Activated CD8-positive, alpha-beta memory T cell treated with anti-CD3 and anti-CD28 coated beads, Interleukin-2, amount 50 U/mL, for 1 hour (primary cell): ENCODE measurements at regions not wholly inside any gene's neighbourhood (a gene's known extent, or its start where the extent isn't known, plus 50 kb on each side); places are given as distances from the start of the nearest gene placed in this dataset.

Experiments used
- DNase-seq: peaks from one replicate; pipeline ENCODE4 v3.0.0-alpha.2; 2020; ENCODE audit errors: extremely low read depth

DNA sequence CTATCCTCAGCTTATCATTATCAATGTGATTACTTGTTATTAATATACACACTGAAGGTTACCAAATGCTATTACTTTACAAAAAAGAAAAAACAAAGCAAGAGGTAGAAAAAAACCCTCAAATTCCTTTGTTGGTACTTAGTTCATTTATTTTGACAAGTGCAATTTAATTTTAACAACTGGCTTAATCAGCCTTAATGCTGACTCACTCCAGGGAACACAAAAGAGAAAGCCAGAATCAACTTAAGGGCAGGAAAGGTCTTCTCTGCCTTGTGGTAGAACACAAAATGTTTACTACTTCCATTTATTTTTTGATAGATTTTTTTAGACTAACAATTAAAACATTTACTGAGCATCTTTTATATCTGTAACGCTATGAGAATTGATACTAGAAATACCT, 417.1 kb downstream of the PCDH17 start:
- no peak for DNase-seq

- no peak for DNase-seq
These were observed 419.9 kb downstream of the PCDH17 start for GRCh38 chr13:58051396-58051795.

DNA sequence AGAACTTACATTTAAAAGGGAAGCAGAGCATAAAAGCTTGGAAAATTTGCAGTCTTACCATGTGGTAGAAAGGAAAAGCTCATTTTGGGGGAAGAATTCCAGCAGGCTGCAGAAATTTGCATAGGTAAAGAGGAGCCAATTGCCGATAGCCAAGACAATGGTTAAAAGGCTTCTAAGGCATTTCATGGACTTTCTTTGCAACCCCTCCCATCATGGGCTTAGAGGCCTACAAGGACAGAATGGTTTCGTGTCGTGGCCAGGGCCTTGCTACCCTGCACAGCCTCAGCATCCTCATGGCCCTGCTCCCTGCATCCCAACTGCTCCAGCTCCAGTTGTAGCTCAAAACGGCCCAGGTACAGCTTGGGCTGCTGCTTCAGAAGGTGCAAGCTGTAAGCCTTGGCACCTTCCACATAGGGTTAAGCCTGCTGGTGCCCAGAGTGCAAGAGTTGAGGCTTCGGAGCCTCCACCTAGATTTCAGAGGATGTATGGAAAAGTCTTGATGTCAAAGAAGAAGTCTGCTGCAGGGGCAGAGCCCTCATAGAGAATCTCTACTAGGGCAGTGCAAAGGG, 420.3 kb downstream of the PCDH17 start:
- DNase-seq = no peak

DNA sequence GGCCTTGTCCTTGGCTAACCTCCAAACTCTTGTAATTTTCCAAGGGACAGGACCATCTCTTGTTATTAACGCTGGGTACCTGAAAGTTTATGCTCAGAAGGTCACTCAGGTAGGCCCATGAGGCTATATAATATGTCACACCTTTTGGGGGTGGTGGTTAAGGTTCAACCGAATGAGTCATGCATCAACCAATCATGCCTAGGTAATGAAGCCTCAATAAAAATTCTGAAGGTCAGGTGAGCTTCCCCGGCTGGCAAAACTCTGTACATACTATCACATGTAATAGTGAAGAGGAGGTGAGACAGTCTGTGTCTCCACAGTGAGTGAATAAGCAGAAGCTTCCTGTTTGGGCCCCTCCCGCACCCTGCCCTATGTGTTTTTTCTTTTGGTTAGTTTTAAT, 424.9 kb downstream of the PCDH17 start:
- DNase-seq = no peak

DNA sequence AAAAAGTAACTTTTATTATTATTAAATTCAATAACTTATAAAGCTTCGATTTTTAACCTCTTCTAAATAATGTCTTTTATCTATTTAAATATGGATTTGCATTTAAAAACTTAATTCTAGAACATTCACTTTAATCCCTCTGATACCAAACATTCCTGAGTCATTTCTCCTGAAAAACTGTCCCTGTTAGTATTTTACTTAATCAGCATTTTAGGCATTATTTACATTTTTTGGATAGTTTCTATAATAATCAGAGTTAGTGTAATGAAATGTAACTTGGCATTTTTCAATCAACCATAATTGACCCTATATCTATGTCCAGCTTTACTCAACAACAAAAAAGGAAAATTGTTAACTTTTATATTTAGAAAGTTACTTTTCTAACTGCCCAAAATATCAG, 428.1 kb downstream of the PCDH17 start:
- DNase-seq = no peak

DNA sequence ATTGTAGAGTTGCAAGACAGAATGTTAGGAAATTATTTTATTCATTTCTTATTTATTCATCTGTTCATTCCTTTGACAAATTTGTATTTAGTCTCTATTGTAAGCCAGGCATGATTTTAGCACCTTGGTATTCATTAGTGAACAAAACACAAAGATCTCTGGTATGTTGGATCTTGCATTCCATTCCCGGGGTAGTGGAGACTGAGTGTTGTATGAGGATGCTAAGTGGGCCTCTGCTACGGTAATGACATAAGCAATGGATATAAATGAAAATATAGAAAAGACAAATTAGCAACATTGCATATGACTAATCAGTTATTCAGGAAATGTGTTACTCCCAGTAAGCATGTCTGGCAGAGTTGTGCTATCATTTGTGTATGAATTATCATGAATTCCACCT, 449.3 kb downstream of the PCDH17 start:
- no peak for DNase-seq

- no peak for DNase-seq
These were observed 449.8 kb downstream of the PCDH17 start for GRCh38 chr13:58081301-58081820.

DNA sequence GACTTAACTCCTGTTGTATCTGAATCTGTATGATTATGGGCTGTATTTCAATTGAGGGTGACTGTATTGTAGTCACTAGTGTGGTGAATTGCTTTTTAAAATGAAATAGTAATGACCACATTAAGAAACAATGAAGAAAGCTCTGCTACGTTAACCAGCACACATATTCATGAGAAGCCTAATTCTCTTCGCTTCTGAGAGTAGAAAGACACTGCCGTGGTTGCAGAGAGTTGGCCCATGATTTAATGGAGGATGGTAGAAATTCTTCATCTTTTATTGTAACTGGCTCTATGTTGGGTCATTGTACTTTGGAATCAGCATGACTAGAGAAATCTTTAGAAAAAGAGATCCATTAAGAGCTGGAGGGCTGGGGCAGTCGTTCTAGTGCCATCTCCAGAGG, 451.5 kb downstream of the PCDH17 start:
- DNase-seq = no peak

DNA sequence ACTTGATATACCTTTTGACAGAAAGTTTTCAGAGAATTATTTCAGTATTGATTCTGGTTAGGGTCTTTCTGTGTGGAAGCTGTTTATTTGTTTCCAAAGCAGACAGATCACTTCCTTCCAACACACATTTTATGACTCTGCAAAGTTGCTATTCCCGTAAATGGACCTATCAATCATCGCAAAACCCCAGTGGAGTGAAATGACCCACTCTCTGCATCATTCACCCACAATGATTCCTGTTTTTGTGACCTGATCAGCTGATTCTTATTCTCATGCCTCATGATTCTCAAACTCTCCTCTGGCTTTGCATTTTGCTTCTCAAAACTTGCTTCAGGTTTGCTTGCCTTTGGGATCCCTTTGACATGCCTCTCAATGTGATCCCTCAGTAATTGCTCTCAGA, 453.7 kb downstream of the PCDH17 start:
- no peak for DNase-seq

GRCh38 chr13:58085819-58086218, 454.3 kb downstream of the PCDH17 start:
- DNase-seq = no peak

DNA sequence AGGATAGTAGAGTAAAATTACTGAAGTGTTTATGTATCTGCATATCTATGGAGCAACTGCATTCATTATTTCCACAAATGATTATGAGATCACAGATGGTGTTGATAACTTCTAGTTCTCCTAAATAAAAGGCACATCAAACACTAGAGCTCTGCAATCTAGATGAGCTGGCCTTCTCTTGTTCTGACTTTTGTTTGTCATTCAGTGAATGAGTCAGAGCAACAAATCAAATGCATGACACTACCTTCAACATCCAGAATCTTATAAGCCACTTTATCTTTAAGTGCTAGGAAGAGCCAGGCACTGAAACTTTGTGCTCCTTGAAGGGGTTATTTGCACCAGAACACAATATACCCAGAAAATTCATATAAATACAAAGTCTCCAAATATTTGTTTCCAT, 456.0 kb downstream of the PCDH17 start:
- DNase-seq = no peak

- DNase-seq = no peak
These were observed 461.9 kb downstream of the PCDH17 start for GRCh38 chr13:58093394-58093793.

GRCh38 chr13:58097831-58098230, 466.3 kb downstream of the PCDH17 start:
- no peak for DNase-seq

DNA sequence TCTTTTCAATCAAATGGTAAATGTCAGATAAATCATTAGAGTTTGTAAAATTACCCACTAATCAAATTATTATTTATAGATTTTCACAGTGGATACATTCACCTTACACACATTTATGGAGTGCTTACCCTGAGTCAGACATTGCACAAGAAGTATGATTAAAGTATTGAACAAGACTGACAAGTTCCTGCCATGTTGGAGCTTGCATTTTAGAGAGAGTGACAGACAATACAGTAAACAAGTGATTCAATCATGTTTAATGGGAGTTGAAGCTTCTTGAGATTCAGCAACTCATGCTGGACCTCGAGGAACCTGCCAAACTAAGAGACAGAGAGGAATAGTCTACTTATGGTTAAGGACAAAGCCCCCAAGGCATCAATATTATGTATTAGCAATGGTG, 487.8 kb downstream of the PCDH17 start:
- DNase-seq = no peak

GRCh38 chr13:58119804-58120203, 488.3 kb downstream of the PCDH17 start:
- DNase-seq = no peak

- DNase-seq = no peak
These were observed 495.0 kb downstream of the PCDH17 start for GRCh38 chr13:58126496-58126895.

DNA sequence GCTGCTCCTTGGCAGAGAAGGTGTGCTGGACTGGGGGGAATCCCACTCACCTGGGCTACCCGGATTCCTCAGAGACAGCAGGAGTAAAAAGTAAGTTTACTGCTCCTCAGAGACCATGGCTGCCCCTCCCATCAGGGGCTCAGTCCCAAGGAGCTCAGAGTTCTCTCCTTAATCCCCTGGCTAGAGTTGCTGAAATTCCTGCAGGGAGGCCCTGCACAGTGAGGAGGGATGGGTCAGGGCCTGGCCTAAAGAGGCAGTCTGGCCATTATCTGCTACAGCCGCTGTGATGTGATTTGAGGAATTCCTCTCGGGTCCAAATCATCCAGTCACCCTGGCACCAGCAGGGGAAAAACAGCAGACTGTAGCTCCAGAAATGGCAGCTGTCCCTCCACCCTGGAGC, 502.5 kb downstream of the PCDH17 start:
- no peak for DNase-seq

DNA sequence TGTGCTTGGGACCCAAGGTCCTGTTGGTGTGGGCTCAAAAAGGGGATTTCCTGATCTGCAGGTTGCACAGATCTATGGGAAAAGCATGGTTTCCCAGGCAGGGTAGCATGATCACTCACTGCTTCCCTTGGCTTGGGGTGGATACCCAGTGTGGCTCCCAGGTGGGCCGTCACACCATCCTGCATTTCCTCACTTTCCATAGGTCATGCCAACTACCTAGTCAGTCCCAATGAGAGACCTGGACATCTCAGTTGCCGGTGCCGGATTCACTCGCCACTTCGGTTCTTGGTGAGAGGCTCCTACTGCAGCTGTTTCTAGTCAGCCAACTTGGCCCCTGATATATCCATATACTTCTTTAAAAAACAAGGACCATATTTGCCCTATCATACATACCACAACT, 503.0 kb downstream of the PCDH17 start:
- no peak for DNase-seq

DNA sequence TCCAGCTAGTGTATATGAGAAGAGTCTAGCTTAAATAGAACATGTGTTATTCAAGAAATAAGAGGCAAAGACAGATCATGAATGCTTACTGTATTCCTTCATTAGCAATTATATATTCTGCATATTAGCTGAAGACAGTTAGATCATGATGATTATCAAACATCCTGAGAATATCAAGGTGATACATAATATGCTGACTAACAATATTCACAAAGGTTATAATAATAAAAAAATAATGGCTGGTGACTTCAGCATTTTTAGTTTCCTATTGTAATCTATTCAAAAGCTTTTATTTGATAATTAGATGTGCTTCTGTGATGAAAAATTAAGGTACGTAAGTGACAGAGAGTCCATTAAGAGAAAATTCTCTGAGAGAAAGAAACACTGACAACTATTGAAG, 511.4 kb downstream of the PCDH17 start:
- no peak for DNase-seq

DNA sequence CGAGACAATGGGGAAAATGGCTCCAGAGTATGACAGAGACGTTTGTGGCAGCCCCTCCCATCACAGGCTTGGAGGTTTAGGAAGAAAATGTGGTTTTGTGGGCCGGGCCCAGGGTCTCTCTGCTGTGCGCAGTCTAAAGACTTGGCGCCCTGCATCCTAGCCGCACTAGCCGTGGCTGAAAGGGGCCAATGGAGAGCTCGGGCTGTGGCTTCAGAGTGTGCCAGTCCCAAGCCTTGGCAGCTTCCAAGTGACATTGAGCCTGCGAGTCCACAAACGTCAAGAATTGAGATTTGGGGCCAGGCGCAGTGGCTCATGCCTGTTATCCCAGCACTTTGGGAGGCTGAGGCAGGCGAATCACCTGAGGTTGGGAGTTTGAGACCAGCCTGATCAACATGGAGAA, 513.1 kb downstream of the PCDH17 start:
- DNase-seq = no peak

GRCh38 chr13:58151452-58151851, 519.9 kb downstream of the PCDH17 start:
- no peak for DNase-seq

DNA sequence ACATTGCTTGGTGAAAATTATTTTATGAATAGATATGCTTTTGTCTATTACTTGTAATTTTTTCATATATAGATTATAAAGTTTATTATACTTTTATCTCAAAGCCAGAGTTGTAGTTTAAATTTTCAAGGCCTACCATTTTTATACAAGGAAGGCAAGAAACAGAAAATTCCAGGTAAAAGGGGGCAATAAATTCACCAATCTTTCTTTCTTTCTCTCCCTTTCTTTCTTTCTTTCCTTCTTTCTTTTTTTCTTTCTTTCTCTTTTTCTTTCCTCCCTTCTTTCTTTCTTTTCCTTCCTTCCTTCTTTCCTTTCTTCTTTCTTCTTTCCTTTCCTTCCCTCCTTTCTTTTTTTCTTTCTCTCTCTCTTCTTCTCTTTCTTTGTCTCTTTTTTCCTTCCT, 529.4 kb downstream of the PCDH17 start:
- no peak for DNase-seq

GRCh38 chr13:58165617-58166016, 534.1 kb downstream of the PCDH17 start:
- no peak for DNase-seq

DNA sequence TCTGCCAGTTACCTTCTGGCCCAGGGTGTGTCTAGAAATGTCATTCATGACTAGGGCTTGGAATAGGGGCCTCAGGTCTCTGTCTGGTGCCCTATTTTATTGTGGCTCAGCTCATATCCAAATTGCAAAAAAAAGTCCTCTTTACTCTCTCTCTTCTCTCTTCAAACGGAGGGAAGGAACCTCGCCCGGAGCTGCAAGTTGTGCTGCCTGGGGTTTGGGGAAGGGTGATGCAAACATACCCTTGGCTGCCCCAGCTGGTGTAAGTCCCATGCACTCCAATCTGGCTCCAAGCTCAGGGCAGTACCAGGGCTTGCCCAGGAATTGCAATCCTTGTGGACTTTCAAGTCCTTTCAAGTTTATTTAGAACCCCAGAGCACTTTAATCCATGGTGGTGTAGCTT, 549.6 kb downstream of the PCDH17 start:
- no peak for DNase-seq
